Caki2 (cell line): ENCODE measurements at regions not wholly inside any gene's neighbourhood (a gene's known extent, or its start where the extent isn't known, plus 50 kb on each side); places are given as distances from the start of the nearest gene placed in this dataset.
"Not testable (repeated sequence)": the region's sequence is repeated elsewhere in the genome, so short reads cannot be mapped to it uniquely, and the experiment has no call there.

Experiments used
- DNase-seq: peaks from one replicate; pipeline ENCODE4 v3.0.0-alpha.2; 2015; ENCODE audit warnings: low read depth
- in situ Hi-C: cut with HindIII; loops from 2 replicates; pipeline ENCODE4 v1.10.0; 2016; ENCODE audit warnings: low sequenced_read_pairs, low pct_unique_long_range_greater_than_20kb, mixed read lengths

- DNase-seq, in situ Hi-C loops: not testable (repeated sequence)
Measured at GRCh38 chrX:92699388-92700092, 920.4 kb downstream of the PCDH11X start.

- in situ Hi-C loops, DNase-seq: not testable (repeated sequence)
Measured at GRCh38 chrX:92709784-92710183, 930.6 kb downstream of the PCDH11X start.
